A549 (cell line): ENCODE measurements at regions not wholly inside any gene's neighbourhood (a gene's known extent, or its start where the extent isn't known, plus 50 kb on each side); places are given as distances from the start of the nearest gene placed in this dataset.

Source experiments
- ATAC-seq, 2 experiments: fragments of 200-7000 bp in 1 of 2; fragments of >200 bp in 1 of 2; cut with Nextera tagmentation in 1 of 2; cut with Tn5 transposase in 1 of 2; 3 replicates each; pipeline versions ENCODE4 v1.8.0 to v1.9.1; 2018 to 2020; ENCODE audit warnings: mild to moderate bottlenecking in 1 of 2, moderate library complexity in 1 of 2
- CTCF ChIA-PET: fragments of 300-600 bp; sonication (Branson Sonifier 250); formaldehyde crosslinking; extraction: SDS; loops from one replicate; lab custom pipeline; 2021; ENCODE audit warnings: antibody characterized with exemption, inconsistent platforms; lab: Yijun Ruan, JAX
- POLR2A ChIA-PET: fragments of 350-600 bp; formaldehyde crosslinking; extraction: SDS; loops from one replicate; lab custom pipeline; 2021; ENCODE audit warnings: antibody characterized with exemption, inconsistent platforms; lab: Yijun Ruan, JAX
- DNase-seq, 2 experiments: peaks; one replicate each; pipeline versions ENCODE4 v3.0.0 to v3.0.0-alpha.2; 2011 to 2016; ENCODE audit warnings: low read depth in 1 of 2, low spot score in 1 of 2
- FAIRE-seq: peaks from 2 replicates; lab custom pipeline; 2011; peaks lifted over from hg19 to GRCh38; lab: Jason Lieb, UNC
- H3K27ac ChIP-seq, 2 experiments: fragments of >200 bp; sonication (Bioruptor Twin); formaldehyde crosslinking; 3 replicates each; pipeline ENCODE4 v1.5.1; 2016 to 2017
- H3K4me1 ChIP-seq: fragments of >200 bp; sonication (Bioruptor Twin); formaldehyde crosslinking; 3 replicates; pipeline ENCODE4 v1.6.1; 2016
- H3K4me2 ChIP-seq: fragments of >200 bp; sonication (Bioruptor Twin); formaldehyde crosslinking; 3 replicates; pipeline ENCODE4 v1.6.1; 2016
- H3K4me3 ChIP-seq: fragments of >200 bp; sonication (Bioruptor Twin); formaldehyde crosslinking; 3 replicates; pipeline ENCODE4 v1.5.1; 2016
- H3K9me3 ChIP-seq: fragments of >200 bp; sonication (Bioruptor Twin); formaldehyde crosslinking; 3 replicates; pipeline ENCODE4 v1.6.1; 2016
- BHLHE40 ChIP-seq: IDR thresholded peaks from 2 replicates; pipeline ENCODE4 v1.6.1; 2012; ENCODE audit warnings: low read depth, low read length, inconsistent platforms
- CBX2 ChIP-seq: fragments of 200-600 bp; sonication (generic); IDR thresholded peaks from 2 replicates; pipeline ENCODE4 v1.6.1; 2016; ENCODE audit warnings: low read depth, mild to moderate bottlenecking, borderline replicate concordance
- CBX8 ChIP-seq: fragments of 200-600 bp; sonication (generic); IDR thresholded peaks from 2 replicates; pipeline ENCODE4 v1.6.1; 2016
- CEBPB ChIP-seq, 2 experiments: fragments of >200 bp in 1 of 2; sonication (Bioruptor Twin) in 1 of 2; formaldehyde crosslinking in 1 of 2; IDR thresholded peaks; 2 replicates each; pipeline ENCODE4 v1.6.1; 2012 to 2016
- CHD2 ChIP-seq: fragments of 150-350 bp; IDR thresholded peaks from 2 replicates; pipeline ENCODE4 v1.6.1; 2014; ENCODE audit warnings: low read length; ENCODE audit not compliant: partially characterized antibody
- EP300 ChIP-seq, 2 experiments: fragments of >200 bp; sonication (Bioruptor Twin); formaldehyde crosslinking; IDR thresholded peaks; 2 replicates in 1 of 2; 3 replicates in 1 of 2; pipeline ENCODE4 v1.6.1; 2016 to 2017
- FOSL2 ChIP-seq, 2 experiments: fragments of 450-650 bp in 1 of 2; fragments of >200 bp in 1 of 2; sonication (Bioruptor Twin) in 1 of 2; formaldehyde crosslinking; IDR thresholded peaks; 2 replicates each; pipeline versions ENCODE4 v1.5.0 to v1.6.1; 2016 to 2020; ENCODE audit warnings: mild to moderate bottlenecking in 1 of 2, moderate library complexity in 1 of 2
- FOXS1 ChIP-seq: fragments of 250-450 bp; sonication (Bioruptor Pico); IDR thresholded peaks from 2 replicates; pipeline ENCODE4 v1.5.0; 2020; ENCODE audit warnings: mild to moderate bottlenecking, moderate library complexity
- GATA3 ChIP-seq: IDR thresholded peaks from 2 replicates; pipeline ENCODE4 v1.6.1; 2012; ENCODE audit warnings: borderline replicate concordance
- HDAC2 ChIP-seq: fragments of 200-600 bp; sonication (generic); IDR thresholded peaks from 2 replicates; pipeline ENCODE4 v1.6.1; 2016
- HEYL ChIP-seq: fragments of 250-450 bp; sonication (Bioruptor Pico); IDR thresholded peaks from 2 replicates; pipeline ENCODE4 v1.8.0; 2021; ENCODE audit warnings: mild to moderate bottlenecking, moderate library complexity
- HOXA7 ChIP-seq: fragments of 250-450 bp; sonication (Bioruptor Pico); IDR thresholded peaks from 2 replicates; pipeline ENCODE4 v1.5.0; 2020; ENCODE audit warnings: mild to moderate bottlenecking, moderate library complexity
- HOXB13 ChIP-seq: fragments of 250-450 bp; sonication (Bioruptor Pico); IDR thresholded peaks from 2 replicates; pipeline ENCODE4 v1.5.0; 2020; ENCODE audit warnings: low read depth, mild to moderate bottlenecking, moderate library complexity
- JUN ChIP-seq, 2 experiments: fragments of >200 bp; sonication (Bioruptor Twin); formaldehyde crosslinking; IDR thresholded peaks; 2 replicates in 1 of 2; 3 replicates in 1 of 2; pipeline ENCODE4 v1.6.1; 2016 to 2017
- KDM1A ChIP-seq: fragments of 200-600 bp; sonication (generic); IDR thresholded peaks from 2 replicates; pipeline ENCODE4 v1.6.1; 2016; ENCODE audit warnings: low read depth, mild to moderate bottlenecking
- MAZ ChIP-seq: fragments of 150-350 bp; IDR thresholded peaks from 2 replicates; pipeline ENCODE4 v1.6.1; 2014; ENCODE audit warnings: antibody characterized with exemption, low read depth, low read length, borderline replicate concordance
- NFE2L2 ChIP-seq: fragments of 150-350 bp; conservative IDR thresholded peaks from 2 replicates; pipeline ENCODE4 v1.6.1; 2014; ENCODE audit warnings: low read length
- NR3C1 ChIP-seq: fragments of >200 bp; sonication (Bioruptor Twin); formaldehyde crosslinking; IDR thresholded peaks from 3 replicates; pipeline ENCODE4 v1.6.1; 2017
- POLR2AphosphoS2 ChIP-seq: conservative IDR thresholded peaks from 2 replicates; pipeline ENCODE4 v1.6.1; 2012; ENCODE audit warnings: low read length, improper control_type of control experiment, inconsistent platforms
- RCOR1 ChIP-seq: fragments of 150-350 bp; IDR thresholded peaks from 2 replicates; pipeline ENCODE4 v1.6.1; 2014; ENCODE audit warnings: antibody characterized with exemption, low read length, low read depth
- RNF2 ChIP-seq: fragments of 200-600 bp; sonication (generic); IDR thresholded peaks from 2 replicates; pipeline ENCODE4 v1.6.1; 2016; ENCODE audit warnings: low read depth, mild to moderate bottlenecking, antibody characterized with exemption, moderate library complexity, borderline replicate concordance
- TP53 ChIP-seq: fragments of 250-450 bp; sonication (Bioruptor Pico); IDR thresholded peaks from 2 replicates; pipeline ENCODE4 v1.5.0; 2021; ENCODE audit warnings: mild to moderate bottlenecking, moderate library complexity
- ZFP36 ChIP-seq: fragments of 450-650 bp; IDR thresholded peaks from 2 replicates; pipeline ENCODE4 v1.6.1; 2014; ENCODE audit warnings: borderline replicate concordance; ENCODE audit not compliant: partially characterized antibody
- ZSCAN20 ChIP-seq: fragments of 250-450 bp; sonication (Bioruptor Pico); IDR thresholded peaks from 2 replicates; pipeline ENCODE4 v1.8.0; 2022; ENCODE audit warnings: mild to moderate bottlenecking, moderate library complexity
- WGBS: methylation state at CpG from one replicate; pipeline ENCODE4 v1.1.6; 2017; ENCODE audit errors: missing lambda C conversion rate; 5-methylcytosine and 5-hydroxymethylcytosine counted together
- TF ChIP-seq, protein P1 (sequence below): fragments of >200 bp; sonication (Bioruptor Twin); formaldehyde crosslinking; IDR thresholded peaks from 3 replicates; pipeline ENCODE4 v1.6.1; 2016
- TF ChIP-seq, protein P2 (sequence below): fragments of >200 bp; sonication (Bioruptor Twin); formaldehyde crosslinking; IDR thresholded peaks from 2 replicates; pipeline ENCODE4 v1.6.1; 2016
- TF ChIP-seq, protein P3 (sequence below): fragments of 200-600 bp; sonication (generic); IDR thresholded peaks from 2 replicates; pipeline ENCODE4 v1.6.1; 2016; ENCODE audit warnings: antibody characterized with exemption, mild to moderate bottlenecking, moderate library complexity
- TF ChIP-seq, protein P4 (sequence below): IDR thresholded peaks from 2 replicates; pipeline ENCODE4 v1.6.1; 2012

DNA sequence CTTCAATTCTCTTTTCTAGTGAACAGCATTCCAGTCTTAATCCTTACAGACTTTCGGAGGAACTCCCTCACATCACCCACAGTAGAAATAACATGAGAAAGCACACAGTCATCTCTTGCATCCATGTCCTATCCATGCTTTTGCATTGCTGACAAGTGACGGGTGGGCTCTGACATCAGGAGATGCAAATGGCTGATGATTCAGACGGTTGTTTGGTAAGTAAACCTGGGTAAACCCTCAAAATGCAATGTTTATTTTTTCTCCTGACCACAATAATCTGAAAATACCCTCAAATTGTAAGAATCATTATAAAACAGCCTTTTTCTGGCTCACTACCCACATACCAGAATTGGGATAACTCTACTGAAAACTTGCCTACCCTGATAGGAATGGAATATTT is 792.0 kb downstream of the MAFB start (continued):
- TF ChIP-seq, protein P1, sequence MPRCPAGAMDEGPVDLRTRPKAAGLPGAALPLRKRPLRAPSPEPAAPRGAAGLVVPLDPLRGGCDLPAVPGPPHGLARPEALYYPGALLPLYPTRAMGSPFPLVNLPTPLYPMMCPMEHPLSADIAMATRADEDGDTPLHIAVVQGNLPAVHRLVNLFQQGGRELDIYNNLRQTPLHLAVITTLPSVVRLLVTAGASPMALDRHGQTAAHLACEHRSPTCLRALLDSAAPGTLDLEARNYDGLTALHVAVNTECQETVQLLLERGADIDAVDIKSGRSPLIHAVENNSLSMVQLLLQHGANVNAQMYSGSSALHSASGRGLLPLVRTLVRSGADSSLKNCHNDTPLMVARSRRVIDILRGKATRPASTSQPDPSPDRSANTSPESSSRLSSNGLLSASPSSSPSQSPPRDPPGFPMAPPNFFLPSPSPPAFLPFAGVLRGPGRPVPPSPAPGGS = no peak

DNA sequence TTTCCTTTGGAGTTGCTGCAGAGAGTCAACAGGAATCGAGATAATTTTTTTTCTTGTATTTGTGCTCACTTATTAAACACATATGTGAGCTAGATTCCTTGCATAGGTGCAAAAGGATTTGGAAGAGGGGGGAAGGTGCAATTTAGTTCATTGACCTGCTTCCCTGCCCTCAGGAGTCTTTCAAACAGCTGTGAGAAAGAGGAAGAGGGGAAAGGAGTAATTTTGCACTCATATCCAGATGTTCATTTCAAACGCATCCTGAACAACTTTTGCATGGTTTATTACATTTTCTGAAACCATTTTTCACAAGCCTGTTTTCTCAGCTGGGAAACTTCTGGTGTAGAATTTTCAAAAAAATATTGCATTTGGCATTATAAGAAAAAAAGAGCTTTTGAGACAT is 795.0 kb downstream of the MAFB start:
- DNase-seq = no peak
- Histone ChIP-seq H3K9me3 (no peaks in the 10 kb centered on the region), H3K4me1 (no peaks in the 10 kb centered on the region), H3K4me3 (no peak overlapping the region), H3K4me2 (no peak overlapping the region)
- ChIA-PET POLR2A (no interaction called here), CTCF (no interaction called here)
- no peak for FAIRE-seq
- no peak for ATAC-seq
- 12% methylated on average over 2 of the region's 2 CpGs for WGBS
- TF ChIP-seq POLR2AphosphoS2 = no peak
- TF ChIP-seq, all 56 proteins: peak for 0
- no peak overlapping the region for H3K27ac ChIP-seq

DNA sequence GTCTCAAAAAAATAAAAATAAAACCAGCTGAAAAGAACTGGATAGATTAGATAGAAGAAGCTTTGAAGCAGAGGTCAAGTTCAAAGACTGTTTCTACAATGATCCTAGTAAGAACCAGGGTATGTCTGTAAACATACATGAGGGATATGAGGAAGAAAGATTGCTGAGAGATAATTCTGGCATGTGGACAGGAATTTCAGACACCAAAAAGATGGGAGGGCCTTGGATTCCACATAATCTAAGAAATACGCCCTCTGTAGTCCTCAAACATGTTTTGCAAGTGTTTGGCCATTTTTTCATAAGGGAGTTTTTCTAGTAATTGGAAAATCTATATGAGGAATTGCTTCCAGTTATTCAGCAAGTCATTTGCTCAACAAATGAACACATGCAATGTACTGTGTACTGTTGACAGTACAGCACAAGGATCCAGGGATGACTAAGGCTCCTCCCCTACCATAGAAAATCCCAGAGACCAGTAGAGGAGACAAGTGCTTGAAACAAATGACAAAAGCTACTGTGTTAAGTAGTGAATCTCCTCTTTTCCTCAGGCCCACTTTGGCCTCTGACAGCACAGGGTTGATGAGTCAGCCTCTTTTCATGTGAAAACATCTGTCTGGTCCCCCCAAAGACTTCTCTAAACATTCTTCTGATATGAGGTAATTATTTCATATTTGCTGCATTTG is 795.9 kb downstream of the MAFB start:
- no peak for FAIRE-seq
- no peaks in the 10 kb centered on the region for H3K9me3 ChIP-seq
- CTCF ChIA-PET = no interaction called here
- no peaks in the 10 kb centered on the region for H3K4me1 ChIP-seq
- POLR2A ChIA-PET = no interaction called here
- WGBS = 0% methylated on average over 1 of the region's 1 CpG
- ATAC-seq = no peak
- no peak overlapping the region for H3K4me2 ChIP-seq
- DNase-seq = no peak
- TF ChIP-seq JUN (IDR thresholded peaks at IDR 0.05) = no peak
- TF ChIP-seq FOXS1 (CRISPR knock-in tag) = no peak
- TF ChIP-seq RCOR1 = no peak
- TF ChIP-seq POLR2AphosphoS2 = no peak
- TF ChIP-seq CEBPB (IDR thresholded peaks at IDR 0.05) = no peak
- TF ChIP-seq ZSCAN20 (CRISPR knock-in tag) = no peak
- no peak for TF ChIP-seq NR3C1
- TF ChIP-seq CHD2 = no peak
- no peak for TF ChIP-seq BHLHE40
- TF ChIP-seq TP53 (CRISPR knock-in tag) = no peak
- H3K27ac ChIP-seq = no peak overlapping the region
- no peak overlapping the region for H3K4me3 ChIP-seq

DNA sequence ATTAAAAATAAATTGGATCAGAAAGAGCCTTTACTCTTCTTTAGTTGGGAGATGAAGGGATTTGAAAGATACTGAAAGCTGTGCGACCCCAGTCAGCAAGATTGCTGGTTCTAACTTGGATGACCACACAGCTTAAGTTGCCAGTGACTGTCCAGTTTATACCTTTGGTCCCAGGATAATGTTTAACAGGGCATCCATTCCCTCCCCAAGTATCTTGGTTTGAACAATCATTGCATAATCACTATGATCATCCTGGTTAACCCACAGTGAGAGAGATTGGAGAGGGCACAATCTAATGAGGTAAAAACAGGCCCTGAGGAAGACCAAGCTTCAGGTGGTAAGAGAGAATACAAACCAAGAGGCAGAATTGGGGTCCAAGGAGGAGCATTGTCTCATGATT is 798.3 kb downstream of the MAFB start:
- CTCF ChIA-PET = no interaction called here
- POLR2A ChIA-PET = no interaction called here
- no peak for DNase-seq

More for the DNA sequence above, 798.3 kb downstream of the MAFB start:
- 0% methylated on average over 1 of the region's 1 CpG for WGBS
- H3K4me1 ChIP-seq = no peaks in the 10 kb centered on the region
- no peak for TF ChIP-seq EP300 (IDR thresholded peaks at IDR 0.05)
- no peak for TF ChIP-seq MAZ
- TF ChIP-seq JUN (IDR thresholded peaks at IDR 0.05) = no peak
- no peak for TF ChIP-seq ZFP36
- no peak for TF ChIP-seq GATA3
- TF ChIP-seq, protein P2, sequence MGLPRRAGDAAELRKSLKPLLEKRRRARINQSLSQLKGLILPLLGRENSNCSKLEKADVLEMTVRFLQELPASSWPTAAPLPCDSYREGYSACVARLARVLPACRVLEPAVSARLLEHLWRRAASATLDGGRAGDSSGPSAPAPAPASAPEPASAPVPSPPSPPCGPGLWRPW = no peak
- TF ChIP-seq, protein P3, sequence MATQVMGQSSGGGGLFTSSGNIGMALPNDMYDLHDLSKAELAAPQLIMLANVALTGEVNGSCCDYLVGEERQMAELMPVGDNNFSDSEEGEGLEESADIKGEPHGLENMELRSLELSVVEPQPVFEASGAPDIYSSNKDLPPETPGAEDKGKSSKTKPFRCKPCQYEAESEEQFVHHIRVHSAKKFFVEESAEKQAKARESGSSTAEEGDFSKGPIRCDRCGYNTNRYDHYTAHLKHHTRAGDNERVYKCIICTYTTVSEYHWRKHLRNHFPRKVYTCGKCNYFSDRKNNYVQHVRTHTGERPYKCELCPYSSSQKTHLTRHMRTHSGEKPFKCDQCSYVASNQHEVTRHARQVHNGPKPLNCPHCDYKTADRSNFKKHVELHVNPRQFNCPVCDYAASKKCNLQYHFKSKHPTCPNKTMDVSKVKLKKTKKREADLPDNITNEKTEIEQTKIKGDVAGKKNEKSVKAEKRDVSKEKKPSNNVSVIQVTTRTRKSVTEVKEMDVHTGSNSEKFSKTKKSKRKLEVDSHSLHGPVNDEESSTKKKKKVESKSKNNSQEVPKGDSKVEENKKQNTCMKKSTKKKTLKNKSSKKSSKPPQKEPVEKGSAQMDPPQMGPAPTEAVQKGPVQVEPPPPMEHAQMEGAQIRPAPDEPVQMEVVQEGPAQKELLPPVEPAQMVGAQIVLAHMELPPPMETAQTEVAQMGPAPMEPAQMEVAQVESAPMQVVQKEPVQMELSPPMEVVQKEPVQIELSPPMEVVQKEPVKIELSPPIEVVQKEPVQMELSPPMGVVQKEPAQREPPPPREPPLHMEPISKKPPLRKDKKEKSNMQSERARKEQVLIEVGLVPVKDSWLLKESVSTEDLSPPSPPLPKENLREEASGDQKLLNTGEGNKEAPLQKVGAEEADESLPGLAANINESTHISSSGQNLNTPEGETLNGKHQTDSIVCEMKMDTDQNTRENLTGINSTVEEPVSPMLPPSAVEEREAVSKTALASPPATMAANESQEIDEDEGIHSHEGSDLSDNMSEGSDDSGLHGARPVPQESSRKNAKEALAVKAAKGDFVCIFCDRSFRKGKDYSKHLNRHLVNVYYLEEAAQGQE = no peak
- TF ChIP-seq NFE2L2 = no peak
- TF ChIP-seq HOXB13 = no peak
- no peak for TF ChIP-seq FOSL2 (IDR thresholded peaks at IDR 0.05)
- TF ChIP-seq FOSL2 (CRISPR knock-in tag; IDR thresholded peaks at IDR 0.05) = no peak
- TF ChIP-seq, protein P4, sequence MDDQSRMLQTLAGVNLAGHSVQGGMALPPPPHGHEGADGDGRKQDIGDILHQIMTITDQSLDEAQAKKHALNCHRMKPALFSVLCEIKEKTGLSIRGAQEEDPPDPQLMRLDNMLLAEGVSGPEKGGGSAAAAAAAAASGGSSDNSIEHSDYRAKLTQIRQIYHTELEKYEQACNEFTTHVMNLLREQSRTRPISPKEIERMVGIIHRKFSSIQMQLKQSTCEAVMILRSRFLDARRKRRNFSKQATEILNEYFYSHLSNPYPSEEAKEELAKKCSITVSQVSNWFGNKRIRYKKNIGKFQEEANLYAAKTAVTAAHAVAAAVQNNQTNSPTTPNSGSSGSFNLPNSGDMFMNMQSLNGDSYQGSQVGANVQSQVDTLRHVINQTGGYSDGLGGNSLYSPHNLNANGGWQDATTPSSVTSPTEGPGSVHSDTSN = no peak
- no peak for TF ChIP-seq CBX8
- TF ChIP-seq RNF2 = no peak
- no peak for TF ChIP-seq CBX2
- TF ChIP-seq HDAC2 = no peak
- no peak for TF ChIP-seq HOXA7 (CRISPR knock-in tag)
- no peak for TF ChIP-seq HEYL
- TF ChIP-seq KDM1A = no peak
- FAIRE-seq (no peak), ATAC-seq (no peak)
- H3K27ac ChIP-seq = no peak overlapping the region
- no peaks in the 10 kb centered on the region for H3K9me3 ChIP-seq
- H3K4me3 ChIP-seq = no peak overlapping the region
- no peak overlapping the region for H3K4me2 ChIP-seq
